ENCODE measurements at regions not wholly inside any gene's neighbourhood (a gene's known extent, or its start where the extent isn't known, plus 50 kb on each side); places are given as distances from the start of the nearest gene placed in this dataset.

- no peak for TF ChIP-seq CTCF (IDR thresholded peaks at IDR 0.05)
- TF ChIP-seq POLR2AphosphoS5 (IDR thresholded peaks at IDR 0.05), result no peak
- no peak for TF ChIP-seq POLR2A (IDR thresholded peaks at IDR 0.05)
- TF ChIP-seq EP300 (IDR thresholded peaks at IDR 0.05), result no peak
Observed at GRCh38 chr17:62164747-62165722, 100.0 kb upstream of the MED13 start.

Data from stomach (tissue), 4 donors.